WTC11 (cell line): ENCODE measurements at regions not wholly inside any gene's neighbourhood (a gene's known extent, or its start where the extent isn't known, plus 50 kb on each side); places are given as distances from the start of the nearest gene placed in this dataset.

Experiments
- ATAC-seq: fragments of 200-7000 bp; cut with Tn5 transposase; 2 replicates; pipeline ENCODE4 v1.10.0; 2021; ENCODE audit warnings: mild to moderate bottlenecking, moderate library complexity
- CTCF ChIA-PET: fragments of 300-600 bp; sonication (Branson Sonifier 250); formaldehyde crosslinking; loops from one replicate; lab custom pipeline; 2021; ENCODE audit warnings: antibody characterized with exemption; lab: Charles Lee
- POLR2A ChIA-PET: fragments of 350-600 bp; sonication (Branson Sonifier 250); formaldehyde crosslinking; loops from one replicate; lab custom pipeline; 2021; ENCODE audit warnings: antibody characterized with exemption; lab: Charles Lee
- DNase-seq: peaks from one replicate; pipeline ENCODE4 v3.0.0; 2021; ENCODE audit warnings: low spot score
- H3K27ac Mint-ChIP-seq: 2 replicates; pipeline ENCODE4 v1.8.0; 2021; ENCODE audit warnings: mixed read lengths
- H3K27me3 Mint-ChIP-seq: 2 replicates; pipeline ENCODE4 v1.8.0; 2021; ENCODE audit warnings: low read depth, mild to moderate bottlenecking, moderate library complexity, mixed read lengths
- H3K36me3 Mint-ChIP-seq: 2 replicates; pipeline ENCODE4 v1.8.0; 2021; ENCODE audit warnings: mixed read lengths
- H3K4me1 Mint-ChIP-seq: 2 replicates; pipeline ENCODE4 v1.8.0; 2022; ENCODE audit warnings: mixed read lengths
- H3K4me3 Mint-ChIP-seq: 2 replicates; pipeline ENCODE4 v1.8.0; 2021; ENCODE audit warnings: mild to moderate bottlenecking, moderate library complexity, mixed read lengths
- H3K9me3 Mint-ChIP-seq: 2 replicates; pipeline ENCODE4 v1.8.0; 2021; ENCODE audit warnings: mixed read lengths
- AFF4 ChIP-seq: sonication (generic); formaldehyde crosslinking; IDR thresholded peaks from 2 replicates; pipeline ENCODE4 v1.8.1; 2023; ENCODE audit warnings: mild to moderate bottlenecking, missing genetic modification reagents, borderline replicate concordance
- E2F1 ChIP-seq: sonication (generic); formaldehyde crosslinking; IDR thresholded peaks from 2 replicates; pipeline ENCODE4 v1.8.0; 2022; ENCODE audit warnings: mild to moderate bottlenecking, missing genetic modification reagents
- ESRRA ChIP-seq: sonication (generic); formaldehyde crosslinking; IDR thresholded peaks from 2 replicates; pipeline ENCODE4 v1.8.1; 2022; ENCODE audit warnings: mild to moderate bottlenecking, missing genetic modification reagents, borderline replicate concordance
- FOXP1 ChIP-seq: sonication (generic); formaldehyde crosslinking; IDR thresholded peaks from 2 replicates; pipeline ENCODE4 v1.8.0; 2022; ENCODE audit warnings: missing genetic modification reagents, mild to moderate bottlenecking, moderate library complexity, borderline replicate concordance
- GRHL2 ChIP-seq: fragments of 250-450 bp; sonication (Bioruptor Pico); IDR thresholded peaks from 2 replicates; pipeline ENCODE4 v1.8.0; 2022; ENCODE audit warnings: mild to moderate bottlenecking, moderate library complexity; ENCODE audit not compliant: insufficient replicate concordance, severe bottlenecking
- HMGA2 ChIP-seq: fragments of 250-450 bp; sonication (Bioruptor Pico); IDR thresholded peaks from 2 replicates; pipeline ENCODE4 v1.4.0; 2021; ENCODE audit warnings: mild to moderate bottlenecking, moderate library complexity
- HMGXB4 ChIP-seq: sonication (generic); formaldehyde crosslinking; IDR thresholded peaks from 2 replicates; pipeline ENCODE4 v1.8.1; 2023; ENCODE audit warnings: mild to moderate bottlenecking, moderate library complexity, missing genetic modification reagents
- MAX ChIP-seq: sonication (generic); formaldehyde crosslinking; IDR thresholded peaks from 2 replicates; pipeline ENCODE4 v1.8.0; 2022; ENCODE audit warnings: mild to moderate bottlenecking, missing genetic modification reagents
- NFE2L1 ChIP-seq: sonication (generic); formaldehyde crosslinking; IDR thresholded peaks from 2 replicates; pipeline ENCODE4 v1.8.1; 2023; ENCODE audit warnings: missing genetic modification reagents
- NFYB ChIP-seq: sonication (generic); formaldehyde crosslinking; conservative IDR thresholded peaks from 2 replicates; pipeline ENCODE4 v1.8.0; 2022; ENCODE audit warnings: low read depth, missing genetic modification reagents
- PRDM15 ChIP-seq: sonication (generic); formaldehyde crosslinking; IDR thresholded peaks from 2 replicates; pipeline ENCODE4 v1.8.0; 2022; ENCODE audit warnings: missing genetic modification reagents
- RELA ChIP-seq: sonication (generic); formaldehyde crosslinking; IDR thresholded peaks from 2 replicates; pipeline ENCODE4 v1.8.1; 2022; ENCODE audit warnings: missing genetic modification reagents, mild to moderate bottlenecking, borderline replicate concordance
- TEAD1 ChIP-seq: sonication (generic); formaldehyde crosslinking; IDR thresholded peaks from 2 replicates; pipeline ENCODE4 v1.8.0; 2022; ENCODE audit warnings: mild to moderate bottlenecking, missing genetic modification reagents
- TEAD4 ChIP-seq: sonication (generic); formaldehyde crosslinking; IDR thresholded peaks from 2 replicates; pipeline ENCODE4 v1.8.0; 2022; ENCODE audit warnings: mild to moderate bottlenecking, missing genetic modification reagents
- USF2 ChIP-seq: sonication (generic); formaldehyde crosslinking; IDR thresholded peaks from 2 replicates; pipeline ENCODE4 v1.8.1; 2023; ENCODE audit warnings: mild to moderate bottlenecking, missing genetic modification reagents, moderate library complexity
- ZNF138 ChIP-seq: sonication (generic); formaldehyde crosslinking; conservative IDR thresholded peaks from 2 replicates; pipeline ENCODE4 v1.8.1; 2022; ENCODE audit warnings: mild to moderate bottlenecking, moderate library complexity, missing genetic modification reagents
- ZNF219 ChIP-seq: sonication (generic); formaldehyde crosslinking; IDR thresholded peaks from 2 replicates; pipeline ENCODE4 v1.8.0; 2023; ENCODE audit warnings: missing genetic modification reagents, mild to moderate bottlenecking, borderline replicate concordance
- ZNF232 ChIP-seq: sonication (generic); formaldehyde crosslinking; IDR thresholded peaks from 2 replicates; pipeline ENCODE4 v1.8.0; 2022; ENCODE audit warnings: mild to moderate bottlenecking, missing genetic modification reagents
- ZNF263 ChIP-seq: sonication (generic); formaldehyde crosslinking; IDR thresholded peaks from 2 replicates; pipeline ENCODE4 v1.8.1; 2022; ENCODE audit warnings: low read depth, mild to moderate bottlenecking, moderate library complexity, missing genetic modification reagents
- ZNF532 ChIP-seq: fragments of 250-450 bp; sonication (Bioruptor Pico); IDR thresholded peaks from 2 replicates; pipeline ENCODE4 v1.9.0; 2021; ENCODE audit warnings: mild to moderate bottlenecking, borderline replicate concordance

- ATAC-seq: no peak
- no peak for DNase-seq
Observed at GRCh38 chr3:106589311-106589942, 720.6 kb upstream of the CBLB start.

More at GRCh38 chr3:106589311-106589942, 720.6 kb upstream of the CBLB start:
- H3K27ac Mint-ChIP-seq: no peak overlapping the region
- H3K4me3 Mint-ChIP-seq: no peak overlapping the region
- H3K27me3 Mint-ChIP-seq: no peaks in the 10 kb centered on the region
- H3K4me1 Mint-ChIP-seq: no peaks in the 10 kb centered on the region
- no peak for TF ChIP-seq NFE2L1
- TF ChIP-seq HMGA2 (CRISPR knock-in tag): no peak
- TF ChIP-seq MAX: no peak
- no peak for TF ChIP-seq PRDM15
- TF ChIP-seq ZNF219 (CRISPR knock-in tag): no peak
- TF ChIP-seq ZNF263: no peak
- no peak for TF ChIP-seq E2F1
- no peak for TF ChIP-seq ZNF532 (CRISPR knock-in tag)
- no peak for TF ChIP-seq ESRRA
- TF ChIP-seq AFF4 (CRISPR knock-in tag): no peak
- TF ChIP-seq GRHL2: no peak
- TF ChIP-seq HMGXB4 (CRISPR knock-in tag): no peak
- no peak for TF ChIP-seq TEAD1 (CRISPR knock-in tag)
- TF ChIP-seq NFYB: no peak
- no peak for TF ChIP-seq USF2
- no peak for TF ChIP-seq RELA
- TF ChIP-seq ZNF138: no peak
- no peak for TF ChIP-seq FOXP1
- TF ChIP-seq ZNF232 (CRISPR knock-in tag): no peak
- TF ChIP-seq TEAD4 (CRISPR knock-in tag): no peak
- ChIA-PET POLR2A (no interaction called here), CTCF (no interaction called here)
- no peaks in the 10 kb centered on the region for H3K36me3 Mint-ChIP-seq
- peaks cover 8% of the 10 kb centered on the region for H3K9me3 Mint-ChIP-seq
